Esophagus squamous epithelium (tissue), 5 donors: ENCODE measurements at regions not wholly inside any gene's neighbourhood (a gene's known extent, or its start where the extent isn't known, plus 50 kb on each side); places are given as distances from the start of the nearest gene placed in this dataset.
"Not testable (repeated sequence)": the region's sequence is repeated elsewhere in the genome, so short reads cannot be mapped to it uniquely, and the experiment has no call there.

ENCODE experiments used
- DNase-seq: peaks from one replicate; lab custom pipeline; 2025; lab: John Stamatoyannopoulos, UW
- H3K27ac ChIP-seq, 4 donors: fragments of 200-600 bp; sonication (generic); one replicate each; pipeline ENCODE4 v1.5.1; 2016 to 2019; ENCODE audit warnings: mild to moderate bottlenecking in 1 of 4
- H3K27me3 ChIP-seq, 4 donors: fragments of 200-600 bp; sonication (generic); 1 replicate in 3 of 4; 2 replicates in 1 of 4; pipeline versions ENCODE4 v1.5.1 to v1.6.0; 2017 to 2021; ENCODE audit warnings: antibody characterized with exemption in 1 of 4
- H3K36me3 ChIP-seq, 3 donors: fragments of 200-600 bp; sonication (generic); one replicate each; pipeline ENCODE4 v1.5.1; 2016 to 2019
- H3K4me1 ChIP-seq, 3 donors: fragments of 200-600 bp; sonication (generic); one replicate each; pipeline ENCODE4 v1.5.1; 2017 to 2019
- H3K4me3 ChIP-seq, 4 donors: fragments of 200-600 bp; sonication (generic); 1 replicate in 3 of 4; 2 replicates in 1 of 4; pipeline ENCODE4 v1.5.1; 2016 to 2019; ENCODE audit warnings: mild to moderate bottlenecking in 2 of 4, moderate library complexity in 1 of 4
- H3K9me3 ChIP-seq, 3 donors: fragments of 200-600 bp; sonication (generic); one replicate each; pipeline ENCODE4 v1.5.1; 2016 to 2019
- POLR2A ChIP-seq, 4 donors: fragments of 450-650 bp; IDR thresholded peaks; one replicate each; pipeline ENCODE4 v1.6.1; 2017; ENCODE audit warnings: antibody characterized with exemption in 4 of 4, mild to moderate bottlenecking in 4 of 4, moderate library complexity in 3 of 4
- WGBS, 2 donors: methylation state at CpG; one replicate each; pipeline ENCODE4 v1.1.5; 2018; 5-methylcytosine and 5-hydroxymethylcytosine counted together
- intact Hi-C: fragments of 100-400 bp; cut with DNase I; formaldehyde crosslinking; loops from one replicate; pipeline ENCODE4 v1.15.0; 2022
- TF ChIP-seq, protein P1 (sequence below), 6 experiments: fragments of 450-650 bp in 4 of 6; fragments of 200-600 bp in 2 of 6; sonication (generic) in 2 of 6; IDR thresholded peaks; one replicate each; pipeline ENCODE4 v1.5.1; 2016 to 2019; ENCODE audit warnings: antibody characterized with exemption in 6 of 6, mild to moderate bottlenecking in 4 of 6, moderate library complexity in 4 of 6
- donor health status: DM: yes; HTN: yes; CAD: no.

DNA sequence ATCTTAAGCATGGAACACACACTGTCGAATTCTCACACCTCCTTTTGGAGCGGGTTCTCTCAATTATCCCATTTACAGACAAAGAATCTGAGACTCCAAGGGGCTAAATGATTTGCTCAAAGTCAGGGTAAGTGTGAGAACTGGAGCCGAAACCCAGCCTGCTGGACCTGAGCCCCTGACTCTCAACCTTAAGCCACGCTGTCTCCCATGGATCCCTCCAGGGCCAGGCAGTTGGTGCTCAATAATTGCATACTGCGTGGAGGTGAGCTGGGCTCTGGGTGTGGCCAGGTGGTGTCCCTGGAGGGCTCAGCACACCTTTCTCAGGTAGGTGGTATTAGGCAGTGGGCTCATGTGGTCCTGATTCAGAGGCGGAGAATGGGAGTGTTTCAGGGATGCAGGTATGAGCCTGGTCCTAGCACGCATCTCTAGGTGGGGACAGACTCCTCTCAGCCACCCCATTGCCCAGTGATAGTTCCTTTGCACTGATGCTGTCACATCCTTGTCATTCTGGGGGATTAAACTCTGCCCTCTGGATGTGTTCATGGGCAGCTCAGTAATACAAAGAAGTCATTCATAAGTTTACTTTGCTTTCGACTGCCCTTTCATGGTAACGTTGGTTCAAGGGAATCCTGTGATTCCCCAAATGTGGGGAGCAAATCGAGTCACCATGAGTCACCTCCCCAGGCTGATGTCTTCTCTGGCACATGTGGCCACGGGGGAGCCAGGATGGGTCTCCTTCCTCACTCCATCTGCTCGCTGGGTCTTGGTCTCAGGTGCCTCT lies 399.5 kb upstream of the TNRC6C start:
- Histone ChIP-seq H3K27me3 (peaks cover 0 to 67% (median 0%) of the 10 kb centered on the region in 4 donors), H3K4me1 (peaks cover 0 to 19% (median 0%) of the 10 kb centered on the region in 3 donors), H3K4me3 (no peak overlapping the region), H3K36me3 (no peaks in the 10 kb centered on the region), H3K27ac (no peak overlapping the region), H3K9me3 (no peaks in the 10 kb centered on the region)
- DNase-seq = no peak
- TF ChIP-seq, protein P1, sequence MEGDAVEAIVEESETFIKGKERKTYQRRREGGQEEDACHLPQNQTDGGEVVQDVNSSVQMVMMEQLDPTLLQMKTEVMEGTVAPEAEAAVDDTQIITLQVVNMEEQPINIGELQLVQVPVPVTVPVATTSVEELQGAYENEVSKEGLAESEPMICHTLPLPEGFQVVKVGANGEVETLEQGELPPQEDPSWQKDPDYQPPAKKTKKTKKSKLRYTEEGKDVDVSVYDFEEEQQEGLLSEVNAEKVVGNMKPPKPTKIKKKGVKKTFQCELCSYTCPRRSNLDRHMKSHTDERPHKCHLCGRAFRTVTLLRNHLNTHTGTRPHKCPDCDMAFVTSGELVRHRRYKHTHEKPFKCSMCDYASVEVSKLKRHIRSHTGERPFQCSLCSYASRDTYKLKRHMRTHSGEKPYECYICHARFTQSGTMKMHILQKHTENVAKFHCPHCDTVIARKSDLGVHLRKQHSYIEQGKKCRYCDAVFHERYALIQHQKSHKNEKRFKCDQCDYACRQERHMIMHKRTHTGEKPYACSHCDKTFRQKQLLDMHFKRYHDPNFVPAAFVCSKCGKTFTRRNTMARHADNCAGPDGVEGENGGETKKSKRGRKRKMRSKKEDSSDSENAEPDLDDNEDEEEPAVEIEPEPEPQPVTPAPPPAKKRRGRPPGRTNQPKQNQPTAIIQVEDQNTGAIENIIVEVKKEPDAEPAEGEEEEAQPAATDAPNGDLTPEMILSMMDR (IDR thresholded peaks at IDR 0.05) = no peak
- no peak for TF ChIP-seq POLR2A (IDR thresholded peaks at IDR 0.05)
- 59 to 66% methylated on average over 8 to 10 of the region's 12 CpGs for WGBS, 2 donors
- intact Hi-C loops = no loop called here

DNA sequence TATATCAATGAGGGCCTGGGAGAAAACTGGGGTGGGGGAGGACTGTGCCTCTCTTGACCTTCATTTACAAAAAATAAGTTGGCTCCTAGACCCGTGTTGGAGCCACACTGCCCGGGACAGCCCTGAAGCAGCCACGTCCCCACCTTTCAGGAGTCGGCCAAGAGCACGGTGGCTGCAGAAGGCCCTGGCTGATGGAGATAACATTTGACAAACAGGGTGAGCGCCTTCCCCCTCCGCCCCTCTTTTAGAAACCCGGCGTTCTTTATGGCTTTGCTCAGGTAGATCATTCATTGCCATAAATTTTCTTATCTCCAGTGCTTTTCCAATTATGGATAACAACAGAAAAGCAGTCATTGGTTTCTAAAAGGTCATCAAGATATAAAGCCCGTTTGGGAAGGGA lies 398.1 kb upstream of the TNRC6C start:
- Histone ChIP-seq H3K9me3 (no peaks in the 10 kb centered on the region), H3K4me1 (peaks cover 0 to 13% (median 0%) of the 10 kb centered on the region in 3 donors), H3K27ac (no peak overlapping the region), H3K27me3 (peaks cover 0 to 68% (median 0%) of the 10 kb centered on the region in 4 donors), H3K36me3 (no peaks in the 10 kb centered on the region), H3K4me3 (no peak overlapping the region)
- WGBS, 2 donors = 84 to 86% methylated on average over 9 to 10 of the region's 10 CpGs
- no peak for TF ChIP-seq POLR2A (IDR thresholded peaks at IDR 0.05)
- TF ChIP-seq, protein P1 (IDR thresholded peaks at IDR 0.05) = no peak
- no peak for DNase-seq
- intact Hi-C loops = no loop called here

- intact Hi-C loops = no loop called here
- H3K27me3 ChIP-seq = peaks cover 0 to 68% (median 0%) of the 10 kb centered on the region in 4 donors
- no peak for TF ChIP-seq POLR2A (IDR thresholded peaks at IDR 0.05)
- TF ChIP-seq, protein P1 (IDR thresholded peaks at IDR 0.05) = no peak
- WGBS, 2 donors = 74 to 85% methylated on average over 10 to 12 of the region's 13 CpGs
- no peaks in the 10 kb centered on the region for H3K9me3 ChIP-seq
- peaks cover 0 to 8% (median 0%) of the 10 kb centered on the region in 3 donors for H3K4me1 ChIP-seq
- H3K36me3 ChIP-seq = no peaks in the 10 kb centered on the region
- H3K4me3 ChIP-seq = no peak overlapping the region
- no peak overlapping the region for H3K27ac ChIP-seq
- DNase-seq = no peak
These were observed 397.7 kb upstream of the TNRC6C start for GRCh38 chr17:77560841-77561240.

GRCh38 chr17:77562361-77562760 lies 396.1 kb upstream of the TNRC6C start:
- H3K36me3 ChIP-seq, DNase-seq, H3K4me1 ChIP-seq, H3K9me3 ChIP-seq, intact Hi-C loops, H3K4me3 ChIP-seq, H3K27ac ChIP-seq: not testable (repeated sequence)
- 90 to 100% methylated on average over 1 to 11 of the region's 12 CpGs for WGBS, 2 donors
- peaks cover 0 to 65% (median 0%) of the 10 kb centered on the region in 4 donors for H3K27me3 ChIP-seq

DNA sequence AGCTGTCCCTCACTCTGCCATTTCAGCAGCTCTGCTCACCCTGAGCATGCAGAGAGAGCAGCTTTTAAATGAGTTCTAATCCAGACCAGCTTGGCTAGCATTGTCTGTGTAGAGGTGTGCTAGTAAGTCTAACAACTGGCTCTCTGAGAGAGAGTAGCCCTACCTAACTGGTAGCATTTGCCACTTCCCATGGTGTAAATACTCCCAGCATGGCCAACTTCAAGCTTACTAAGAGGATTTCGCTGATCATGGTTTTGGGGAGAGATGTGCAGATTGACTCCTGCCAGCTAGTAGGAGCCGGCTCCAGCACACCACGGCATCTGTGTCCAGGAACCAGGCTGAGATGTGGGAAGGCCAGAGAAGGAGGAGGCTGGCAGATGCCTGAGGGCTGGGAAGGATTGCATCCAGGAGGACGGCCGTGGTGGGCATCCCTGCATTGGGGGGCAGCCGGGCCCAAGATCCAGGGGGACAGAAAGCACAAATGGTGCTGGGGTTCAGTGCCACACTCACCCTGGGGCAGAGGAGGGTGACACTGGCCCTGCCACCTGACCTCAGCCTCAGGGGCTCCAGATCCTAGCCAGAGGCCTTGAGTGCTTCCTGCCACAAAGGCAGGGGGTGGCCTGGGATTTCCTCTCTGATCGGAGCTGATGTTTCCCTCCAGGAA lies 394.9 kb upstream of the TNRC6C start:
- no peak for DNase-seq
- Histone ChIP-seq H3K4me3 (no peak overlapping the region), H3K9me3 (no peaks in the 10 kb centered on the region), H3K27me3 (peaks cover 0 to 60% (median 0%) of the 10 kb centered on the region in 4 donors), H3K27ac (no peak overlapping the region), H3K4me1 (no peaks in the 10 kb centered on the region), H3K36me3 (no peaks in the 10 kb centered on the region)
- no peak for TF ChIP-seq POLR2A (IDR thresholded peaks at IDR 0.05)
- TF ChIP-seq, protein P1 (IDR thresholded peaks at IDR 0.05) = no peak
- intact Hi-C loops = no loop called here
- WGBS, 2 donors = 70 to 98% methylated on average over 4 to 5 of the region's 7 CpGs
